SKM-1 treated with dmso at 0.1 percent for 144 hours (cell line): ENCODE measurements at regions not wholly inside any gene's neighbourhood (a gene's known extent, or its start where the extent isn't known, plus 50 kb on each side); places are given as distances from the start of the nearest gene placed in this dataset.

Source experiments
- DNase-seq: peaks from one replicate; lab custom pipeline; 2025; ENCODE audit not compliant: unreplicated experiment; lab: John Stamatoyannopoulos, UW

- no peak for DNase-seq
Measured at GRCh38 chr13:64278493-64278892, 2862.8 kb upstream of the PCDH20 start.

GRCh38 chr13:64277097-64277496 lies 2861.4 kb upstream of the PCDH20 start:
- DNase-seq, result no peak

- no peak for DNase-seq
Measured at GRCh38 chr13:64276232-64276631, 2860.6 kb upstream of the PCDH20 start.

DNA sequence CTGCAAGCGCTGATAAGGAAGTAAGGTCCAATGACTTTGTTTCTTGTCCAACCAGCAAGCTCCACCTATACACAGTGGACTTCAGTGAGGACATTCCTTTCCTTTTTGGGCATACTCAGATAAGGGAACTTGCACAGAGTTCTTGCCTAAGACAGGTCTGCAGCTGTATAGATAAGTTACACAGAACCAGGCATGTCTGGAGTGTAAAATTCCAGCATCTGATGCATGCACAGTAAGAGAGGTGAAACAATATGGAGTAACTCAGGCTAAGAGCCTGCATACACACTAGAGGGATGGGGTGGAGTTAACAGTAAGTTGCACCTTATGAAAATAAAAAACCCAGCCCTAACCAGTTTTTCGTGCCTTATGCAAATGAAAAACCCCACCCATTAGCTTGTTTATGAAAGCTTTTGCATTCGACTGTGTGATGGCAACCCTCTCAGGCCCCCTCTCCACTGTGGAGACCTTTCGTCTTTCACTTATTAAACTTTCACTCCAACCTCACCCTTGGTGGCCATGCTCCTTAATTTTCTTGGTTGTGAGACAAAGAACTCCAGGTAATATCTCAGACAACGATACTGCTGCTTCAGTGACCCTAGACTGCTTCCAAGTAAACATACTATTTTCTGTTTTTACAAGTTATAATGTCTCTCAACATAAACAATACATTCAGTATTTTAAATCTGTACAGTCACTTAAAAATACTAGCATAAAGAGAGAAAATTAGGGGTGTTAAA lies 2859.0 kb upstream of the PCDH20 start:
- peak; percentile 6 for DNase-seq

DNA sequence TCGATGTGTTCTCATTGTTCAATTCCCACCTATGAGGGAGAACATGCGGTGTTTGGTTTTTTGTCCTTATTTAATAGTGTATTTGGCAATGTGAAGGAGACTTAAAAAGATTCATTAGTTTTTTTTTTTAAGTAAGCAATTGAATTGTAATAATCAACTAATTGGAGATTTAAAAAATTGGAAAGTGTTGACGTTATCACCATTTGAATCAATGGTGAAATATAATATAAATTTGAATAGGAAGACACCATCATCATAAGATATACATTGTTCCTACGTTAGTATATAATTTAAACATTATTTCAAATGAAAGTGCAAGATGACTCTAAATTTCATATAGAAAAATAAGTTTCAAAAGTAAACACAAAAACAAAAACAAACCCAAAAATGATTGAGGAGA lies 2858.1 kb upstream of the PCDH20 start:
- DNase-seq, result no peak

DNA sequence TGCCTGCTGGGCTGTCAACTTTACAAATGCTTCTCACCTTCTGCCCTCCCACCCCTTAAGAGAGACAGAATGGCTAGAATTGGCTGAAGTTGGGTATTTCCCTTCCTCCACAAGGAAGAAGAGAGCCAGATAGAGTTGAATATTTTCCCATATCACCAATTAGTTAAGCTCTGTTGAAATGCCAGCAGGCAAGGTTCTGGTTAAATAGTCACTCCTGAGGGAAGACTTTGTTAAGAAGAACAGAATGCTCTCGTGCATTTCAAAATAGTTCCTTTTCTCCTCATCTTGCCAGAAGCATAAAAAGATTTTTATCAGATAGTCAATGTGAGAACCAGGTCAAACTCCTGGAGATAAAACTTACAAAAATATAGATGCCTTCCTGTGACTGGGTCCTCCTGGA lies 2857.0 kb upstream of the PCDH20 start:
- DNase-seq, result no peak

DNA sequence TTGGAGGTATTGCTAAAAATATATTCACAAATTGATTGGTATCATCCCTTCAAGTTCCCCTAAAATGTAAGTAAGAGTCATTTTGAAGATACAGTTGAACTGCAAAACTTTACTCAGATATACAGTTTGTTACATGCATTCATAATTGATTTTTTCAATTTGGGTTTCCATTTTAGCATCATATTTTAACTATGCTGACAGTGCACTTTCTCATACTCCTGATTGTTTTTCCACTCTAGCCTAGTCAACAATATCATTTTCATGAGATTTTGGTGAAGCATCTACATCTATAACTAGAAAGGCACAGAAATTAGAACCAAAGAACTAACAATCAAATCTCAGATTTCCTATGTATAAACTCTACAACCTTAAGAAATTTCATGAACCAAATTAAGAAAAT lies 2850.4 kb upstream of the PCDH20 start:
- no peak for DNase-seq

DNA sequence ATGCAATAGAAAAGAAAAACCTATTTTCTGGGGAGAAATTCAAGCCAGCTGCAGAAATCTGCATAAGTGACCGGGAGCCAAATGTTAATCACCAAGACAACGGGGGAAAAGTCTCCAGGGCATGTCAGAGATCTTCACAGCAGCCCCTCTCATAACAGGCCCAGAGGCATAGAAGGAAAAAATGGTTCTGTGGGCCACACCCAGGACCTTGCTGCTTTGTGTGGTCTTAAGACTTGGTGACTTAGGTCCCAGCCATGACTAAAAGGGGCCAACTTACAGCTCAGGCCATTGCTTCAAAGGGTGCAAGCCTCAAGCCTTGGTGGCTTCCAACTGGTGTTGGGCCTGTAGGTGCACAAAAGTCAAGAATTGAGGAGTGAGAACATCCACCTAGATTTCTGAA lies 2847.6 kb upstream of the PCDH20 start:
- no peak for DNase-seq

DNA sequence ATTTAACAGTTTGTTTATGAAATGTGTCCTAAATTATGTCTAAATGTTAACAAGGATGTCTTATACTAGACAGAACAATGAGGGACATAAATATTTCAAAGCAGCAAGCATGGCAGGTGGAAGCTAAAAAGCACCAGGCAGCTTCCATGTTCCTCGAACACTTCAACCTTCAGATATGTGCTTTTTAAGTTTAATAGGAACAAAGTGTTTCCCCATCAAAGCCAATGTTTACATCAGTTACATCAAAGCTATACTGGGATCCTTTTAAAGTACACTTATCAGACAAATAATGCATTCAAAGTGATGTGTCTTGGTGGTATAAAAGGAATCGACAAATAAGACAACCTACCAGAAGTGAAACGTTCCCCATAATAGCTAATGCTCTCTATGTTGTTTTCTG lies 2841.1 kb upstream of the PCDH20 start:
- no peak for DNase-seq

DNA sequence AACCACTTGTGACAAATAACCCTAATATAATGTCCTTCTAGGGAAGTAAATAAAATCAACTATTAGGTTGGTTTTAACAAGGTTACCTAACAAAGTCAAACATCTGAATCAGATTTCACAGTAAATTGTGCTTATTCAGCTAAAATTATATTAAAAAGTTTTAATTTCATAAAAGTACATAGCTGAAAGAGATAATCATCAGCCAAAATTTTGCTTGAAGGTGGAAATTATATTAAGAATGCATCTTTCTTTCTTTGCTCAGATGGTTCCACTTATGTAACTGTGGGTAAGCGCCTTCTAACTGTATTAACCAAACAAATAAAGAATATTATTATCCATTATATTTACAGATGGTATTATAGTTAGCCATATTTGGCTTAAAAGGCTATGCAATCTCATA lies 2840.3 kb upstream of the PCDH20 start:
- DNase-seq, result no peak

GRCh38 chr13:64248371-64249065 lies 2832.9 kb upstream of the PCDH20 start:
- DNase-seq, result no peak

DNA sequence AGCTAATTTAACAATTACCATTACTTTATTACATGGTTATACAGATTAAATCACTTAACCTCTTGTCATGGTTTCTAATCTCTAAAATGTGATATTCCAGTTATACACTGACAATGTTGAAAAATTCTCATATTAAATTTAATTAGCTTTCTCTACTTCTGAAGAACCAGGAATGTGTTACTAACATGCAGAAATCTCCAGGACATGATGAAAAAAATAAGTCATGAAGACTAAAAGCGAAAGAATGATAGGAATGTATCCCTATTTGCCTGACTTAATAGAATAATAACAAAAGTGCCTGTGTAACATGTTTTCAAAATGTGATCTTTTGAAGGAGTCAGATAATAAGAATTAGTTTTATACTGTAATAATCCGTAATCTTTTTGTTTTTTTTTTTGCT lies 2823.7 kb upstream of the PCDH20 start:
- DNase-seq, result no peak

DNA sequence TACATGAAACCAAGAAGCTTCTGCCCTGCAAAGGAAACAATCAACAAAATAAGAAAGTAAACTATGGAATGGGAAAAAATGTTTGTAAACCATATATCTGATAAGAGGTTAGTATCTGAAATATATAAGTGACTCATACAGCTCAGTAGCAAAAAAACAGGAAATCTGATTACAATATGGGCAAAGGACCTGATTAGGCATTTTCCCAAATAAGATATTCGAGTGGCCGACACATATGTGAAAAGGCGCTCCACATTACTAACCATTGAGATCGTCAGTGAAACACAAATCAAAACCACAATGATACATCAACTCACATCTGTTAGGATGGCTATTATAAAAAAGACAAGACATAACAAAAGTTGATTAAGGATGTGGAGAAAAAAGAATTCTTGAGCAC lies 2818.6 kb upstream of the PCDH20 start:
- no peak for DNase-seq

DNA sequence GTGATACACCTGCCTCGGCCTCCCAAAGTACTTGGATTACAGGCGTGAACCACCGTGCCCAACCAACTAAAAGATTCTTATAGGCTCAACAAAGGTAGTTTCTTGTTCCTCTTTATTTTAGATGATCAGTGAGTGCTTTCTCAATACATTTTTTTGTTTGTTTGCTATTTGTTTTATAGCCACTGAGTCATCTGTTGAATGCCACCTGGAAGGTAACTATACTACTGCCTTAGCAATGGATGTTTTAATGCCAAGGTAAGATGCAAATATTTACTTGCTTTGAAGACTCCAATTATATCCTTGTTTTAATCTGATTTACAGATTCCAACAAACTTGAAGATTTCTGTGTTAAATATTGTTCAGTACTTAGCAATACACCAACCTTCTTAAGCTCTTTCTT lies 2807.4 kb upstream of the PCDH20 start:
- DNase-seq, result no peak

DNA sequence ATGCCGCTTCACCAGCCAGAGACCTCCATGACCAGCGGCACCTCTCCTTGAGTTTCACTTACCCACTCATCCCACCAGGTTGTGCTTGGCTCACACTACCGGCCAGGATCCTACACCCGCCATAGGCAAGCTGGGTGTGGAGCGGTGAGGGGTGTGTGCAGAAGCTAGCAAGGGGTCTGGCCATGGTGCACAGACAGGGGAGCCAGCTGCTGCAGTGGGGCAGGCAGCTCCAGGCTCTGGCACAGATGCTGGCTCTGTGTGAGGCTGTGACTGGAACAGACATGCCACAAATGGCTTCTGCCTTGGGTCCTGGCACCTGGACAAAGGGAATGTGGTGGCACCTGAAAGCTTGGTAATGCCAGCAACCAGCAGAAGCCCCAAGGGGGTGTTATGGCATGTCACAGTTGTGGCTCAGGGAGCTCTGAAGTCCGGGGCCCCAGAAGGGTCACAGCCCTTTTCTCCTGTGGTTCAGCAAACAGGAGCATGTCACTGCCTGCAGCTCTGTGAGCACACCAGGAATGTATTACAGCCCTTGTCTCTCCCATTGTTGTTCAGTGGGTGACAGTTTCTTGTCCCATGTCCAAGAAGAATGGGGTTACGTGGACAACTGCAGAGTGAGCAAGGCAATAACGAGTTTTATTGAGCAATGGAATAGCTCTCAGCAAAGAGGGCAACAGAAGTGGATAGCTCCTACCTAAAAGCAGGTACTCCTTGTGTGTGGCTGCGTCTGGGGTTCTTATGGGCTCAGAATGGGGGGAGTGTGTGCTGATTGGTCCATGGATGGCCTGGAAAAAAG lies 2791.0 kb upstream of the PCDH20 start:
- no peak for DNase-seq

- DNase-seq, result no peak
Measured at GRCh38 chr13:64202517-64202916, 2786.9 kb upstream of the PCDH20 start.

GRCh38 chr13:64197232-64197631 lies 2781.6 kb upstream of the PCDH20 start:
- no peak for DNase-seq

GRCh38 chr13:64186503-64187250 lies 2771.0 kb upstream of the PCDH20 start:
- DNase-seq, result no peak

- DNase-seq, result no peak
Measured at GRCh38 chr13:64186071-64186470, 2770.4 kb upstream of the PCDH20 start.

GRCh38 chr13:64180756-64181155 lies 2765.1 kb upstream of the PCDH20 start:
- no peak for DNase-seq

DNA sequence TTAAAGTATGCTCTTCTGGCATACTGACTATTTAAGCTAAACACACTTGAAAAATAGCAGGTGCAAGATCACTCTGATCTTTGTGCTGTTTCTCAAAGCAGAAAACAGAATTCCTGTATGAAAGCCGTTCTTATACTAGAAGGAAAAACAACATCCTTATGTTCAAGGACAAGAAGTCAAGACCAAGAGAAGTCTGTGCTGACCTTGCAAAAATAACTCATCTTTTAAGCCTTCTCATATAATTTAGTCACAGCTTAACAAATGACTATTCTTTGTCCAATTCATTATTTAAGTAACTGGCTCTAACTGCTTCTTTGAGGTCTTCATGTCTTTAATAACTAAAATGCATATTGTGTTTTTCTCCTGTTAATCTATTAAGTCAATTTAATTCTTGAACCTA lies 2750.2 kb upstream of the PCDH20 start:
- DNase-seq, result no peak
